SK-N-SH (cell line): ENCODE measurements at regions not wholly inside any gene's neighbourhood (a gene's known extent, or its start where the extent isn't known, plus 50 kb on each side); places are given as distances from the start of the nearest gene placed in this dataset.

Experiments
- CTCF ChIP-seq: fragments of 200-600 bp; sonication (generic); IDR thresholded peaks from 2 replicates; pipeline ENCODE4 v1.6.1; 2017; ENCODE audit warnings: antibody characterized with exemption, mild to moderate bottlenecking, moderate library complexity
- ELF1 ChIP-seq: IDR thresholded peaks from 2 replicates; pipeline ENCODE4 v1.4.0; 2012
- EP300 ChIP-seq, 2 experiments: IDR thresholded peaks; 2 replicates each; pipeline versions ENCODE4 v1.4.0 to v1.6.1; 2012; ENCODE audit warnings: borderline replicate concordance in 1 of 2, low read depth in 1 of 2, low read length in 1 of 2
- EZH2phosphoT487 ChIP-seq: fragments of 200-600 bp; sonication (generic); IDR thresholded peaks from 2 replicates; pipeline ENCODE4 v1.6.1; 2017; ENCODE audit warnings: low read depth, mixed run types, mild to moderate bottlenecking, antibody characterized with exemption, moderate library complexity, borderline replicate concordance
- GABPA ChIP-seq: IDR thresholded peaks from 2 replicates; pipeline ENCODE4 v1.4.0; 2012; ENCODE audit warnings: low read depth, mild to moderate bottlenecking
- POLR2AphosphoS5 ChIP-seq: IDR thresholded peaks from 2 replicates; pipeline ENCODE4 v1.6.1; 2012; ENCODE audit warnings: low read depth, low read length
- RFX5 ChIP-seq: IDR thresholded peaks from 2 replicates; pipeline ENCODE4 v1.6.1; 2012; ENCODE audit warnings: mild to moderate bottlenecking, improper control_type of control experiment, low read length
- SIN3A ChIP-seq: IDR thresholded peaks from 2 replicates; pipeline ENCODE4 v1.6.1; 2012; ENCODE audit warnings: low read depth, mild to moderate bottlenecking, low read length, moderate library complexity, borderline replicate concordance
- TAF1 ChIP-seq: IDR thresholded peaks from 2 replicates; pipeline ENCODE4 v1.6.1; 2012; ENCODE audit warnings: low read depth, mild to moderate bottlenecking, low read length, moderate library complexity, borderline replicate concordance
- TCF12 ChIP-seq: IDR thresholded peaks from 2 replicates; pipeline ENCODE4 v1.4.0; 2012
- TEAD4 ChIP-seq: IDR thresholded peaks from 2 replicates; pipeline ENCODE4 v1.4.0; 2012; ENCODE audit warnings: mild to moderate bottlenecking, borderline replicate concordance; ENCODE audit not compliant: insufficient read depth
- ZBTB33 ChIP-seq: IDR thresholded peaks from 2 replicates; pipeline ENCODE4 v1.4.0; 2012; ENCODE audit warnings: low read depth, borderline replicate concordance
- TF ChIP-seq, protein P1 (sequence below): fragments of 150-350 bp; IDR thresholded peaks from 2 replicates; pipeline ENCODE4 v1.6.1; 2016; ENCODE audit warnings: mild to moderate bottlenecking, low read depth, low read length

DNA sequence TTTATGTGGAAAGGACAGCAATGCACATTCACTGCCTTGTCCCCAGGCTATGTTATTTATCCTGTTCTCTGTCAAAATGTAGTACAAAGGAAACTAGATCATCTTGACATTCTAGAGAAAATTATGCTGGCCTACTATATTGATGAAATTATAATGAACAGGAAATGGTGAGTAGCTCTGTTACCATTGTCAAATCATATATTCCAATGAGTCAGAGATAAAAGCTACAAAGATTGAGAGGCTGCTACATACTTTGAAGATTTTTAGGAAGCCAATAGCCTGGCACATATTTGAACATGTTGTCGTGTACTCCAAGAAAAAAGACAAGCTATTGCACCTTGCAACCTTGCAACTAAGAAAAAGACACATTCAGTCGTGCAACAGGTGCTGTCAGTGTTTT is 52.7 kb upstream of the TET2 start:
- TF ChIP-seq TAF1: no peak
- no peak for TF ChIP-seq CTCF
- no peak for TF ChIP-seq ELF1
- TF ChIP-seq, protein P1, sequence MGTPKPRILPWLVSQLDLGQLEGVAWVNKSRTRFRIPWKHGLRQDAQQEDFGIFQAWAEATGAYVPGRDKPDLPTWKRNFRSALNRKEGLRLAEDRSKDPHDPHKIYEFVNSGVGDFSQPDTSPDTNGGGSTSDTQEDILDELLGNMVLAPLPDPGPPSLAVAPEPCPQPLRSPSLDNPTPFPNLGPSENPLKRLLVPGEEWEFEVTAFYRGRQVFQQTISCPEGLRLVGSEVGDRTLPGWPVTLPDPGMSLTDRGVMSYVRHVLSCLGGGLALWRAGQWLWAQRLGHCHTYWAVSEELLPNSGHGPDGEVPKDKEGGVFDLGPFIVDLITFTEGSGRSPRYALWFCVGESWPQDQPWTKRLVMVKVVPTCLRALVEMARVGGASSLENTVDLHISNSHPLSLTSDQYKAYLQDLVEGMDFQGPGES: no peak
- TF ChIP-seq TEAD4: no peak
- no peak for TF ChIP-seq GABPA
- no peak for TF ChIP-seq RFX5
- TF ChIP-seq EZH2phosphoT487: no peak
- no peak for TF ChIP-seq ZBTB33
- TF ChIP-seq EP300 (IDR thresholded peaks at IDR 0.05; ENCODE audit: borderline replicate concordance in 1 of 2, low read depth in 1 of 2, low read length in 1 of 2): no peak
- TF ChIP-seq POLR2AphosphoS5: no peak
- TF ChIP-seq SIN3A: no peak
- TF ChIP-seq TCF12: no peak
